Stomach (tissue), 8 donors: ENCODE measurements at regions not wholly inside any gene's neighbourhood (a gene's known extent, or its start where the extent isn't known, plus 50 kb on each side); places are given as distances from the start of the nearest gene placed in this dataset.
"Not testable (repeated sequence)": the region's sequence is repeated elsewhere in the genome, so short reads cannot be mapped to it uniquely, and the experiment has no call there.

ENCODE experiments used
- DNase-seq, 2 donors: peaks; one replicate each; pipeline versions ENCODE4 v3.0.0 to v3.0.0-alpha.2; 2013 to 2019
- H3K27ac ChIP-seq, 5 donors: fragments of 200-600 bp in 4 of 5; sonication (generic) in 4 of 5; one replicate each; pipeline ENCODE4 v1.5.1; 2013 to 2019; ENCODE audit warnings: mild to moderate bottlenecking in 1 of 5, moderate library complexity in 1 of 5
- H3K27me3 ChIP-seq, 3 donors: fragments of 200-600 bp; sonication (generic); one replicate each; pipeline ENCODE4 v1.5.1; 2017 to 2019; ENCODE audit warnings: mixed run types in 1 of 3
- H3K36me3 ChIP-seq, 4 donors: fragments of 200-600 bp; sonication (generic); 1 replicate in 3 of 4; 2 replicates in 1 of 4; pipeline ENCODE4 v1.5.1; 2016 to 2019
- H3K4me1 ChIP-seq, 4 donors: fragments of 200-600 bp; sonication (generic); one replicate each; pipeline ENCODE4 v1.5.1; 2016 to 2019
- H3K4me3 ChIP-seq, 4 donors: fragments of 200-600 bp; sonication (generic) in 3 of 4; one replicate each; pipeline ENCODE4 v1.5.1; 2016 to 2019; ENCODE audit warnings: mild to moderate bottlenecking in 1 of 4
- H3K9me3 ChIP-seq, 4 donors: fragments of 200-600 bp; sonication (generic); one replicate each; pipeline ENCODE4 v1.5.1; 2016 to 2019
- EP300 ChIP-seq: sonication (generic); formaldehyde crosslinking; IDR thresholded peaks from one replicate; pipeline ENCODE4 v1.6.1; 2017; ENCODE audit warnings: antibody characterized with exemption
- POLR2A ChIP-seq, 4 donors: fragments of 450-650 bp; IDR thresholded peaks; one replicate each; pipeline ENCODE4 v1.6.1; 2016; ENCODE audit warnings: antibody characterized with exemption in 4 of 4, control low read depth in 2 of 4, mild to moderate bottlenecking in 1 of 4, moderate library complexity in 1 of 4
- POLR2AphosphoS5 ChIP-seq, 3 donors: sonication (generic); formaldehyde crosslinking; IDR thresholded peaks; one replicate each; pipeline ENCODE4 v1.6.1; 2016; ENCODE audit warnings: antibody characterized with exemption in 3 of 3
- WGBS, 5 donors: extraction: QIAGEN DNeasy Blood & Tissue Kit in 3 of 5; methylation state at CpG; one replicate each; pipeline versions ENCODE4 v1.1.5 to v1.1.7; 2013 to 2018; 5-methylcytosine and 5-hydroxymethylcytosine counted together
- intact Hi-C: fragments of 100-400 bp; cut with DNase I; formaldehyde crosslinking; loops from one replicate; pipeline ENCODE4 v1.15.1; 2023; ENCODE audit warnings: low total_unique reads
- TF ChIP-seq, protein P1 (sequence below), 7 experiments: fragments of 450-650 bp in 4 of 7; fragments of 200-600 bp in 3 of 7; sonication (generic) in 3 of 7; IDR thresholded peaks; one replicate each; pipeline ENCODE4 v1.5.1; 2016 to 2019; ENCODE audit warnings: antibody characterized with exemption in 7 of 7, control low read depth in 2 of 7, mild to moderate bottlenecking in 1 of 7
- donor health status: healthy with polysubstance abuse.
- donor health status: Bipolar disorder and iron deficiency.
- donor health status: healthy.

DNA sequence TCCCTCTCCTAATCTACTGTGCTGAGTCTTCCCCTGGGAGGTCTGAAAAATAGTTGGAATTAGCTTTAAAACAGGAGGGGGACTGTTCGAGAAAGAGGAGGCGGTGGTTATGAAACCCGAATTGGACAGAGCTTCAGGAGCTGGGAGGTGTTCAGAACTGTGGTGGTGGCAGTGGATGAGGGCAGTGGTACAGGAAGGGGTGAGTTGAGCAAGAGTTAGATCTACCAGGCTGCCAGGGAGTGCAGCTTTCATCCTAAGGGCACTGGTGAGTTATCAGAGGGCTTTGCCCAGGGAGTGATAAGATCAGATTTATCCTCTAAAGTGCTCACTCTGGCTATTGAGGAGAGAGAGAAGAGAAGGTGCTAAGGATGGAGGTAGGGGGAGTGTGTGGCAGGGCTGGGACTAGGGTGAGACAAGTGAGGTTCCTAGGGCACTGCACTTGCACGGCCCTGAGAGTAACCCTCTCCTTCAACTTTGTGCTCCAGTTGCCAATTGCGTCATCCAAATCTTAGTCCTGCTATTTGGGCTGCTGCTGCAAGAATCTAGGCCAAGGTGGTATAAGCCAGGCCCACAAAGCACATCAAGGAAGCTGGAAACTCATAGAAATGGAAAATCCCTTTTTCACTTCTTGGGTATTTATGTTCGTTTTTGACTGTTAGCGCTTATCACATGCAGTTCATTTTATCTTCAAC, 540.3 kb downstream of the XYLT1 start:
- Histone ChIP-seq H3K4me1 (no peaks in the 10 kb centered on the region), H3K9me3 (peaks cover 0 to 19% (median 4%) of the 10 kb centered on the region in 4 donors), H3K36me3 (no peaks in the 10 kb centered on the region), H3K27ac (no peak overlapping the region), H3K27me3 (peaks cover 0 to 4% (median 0%) of the 10 kb centered on the region in 3 donors), H3K4me3 (no peak overlapping the region)
- TF ChIP-seq, protein P1, sequence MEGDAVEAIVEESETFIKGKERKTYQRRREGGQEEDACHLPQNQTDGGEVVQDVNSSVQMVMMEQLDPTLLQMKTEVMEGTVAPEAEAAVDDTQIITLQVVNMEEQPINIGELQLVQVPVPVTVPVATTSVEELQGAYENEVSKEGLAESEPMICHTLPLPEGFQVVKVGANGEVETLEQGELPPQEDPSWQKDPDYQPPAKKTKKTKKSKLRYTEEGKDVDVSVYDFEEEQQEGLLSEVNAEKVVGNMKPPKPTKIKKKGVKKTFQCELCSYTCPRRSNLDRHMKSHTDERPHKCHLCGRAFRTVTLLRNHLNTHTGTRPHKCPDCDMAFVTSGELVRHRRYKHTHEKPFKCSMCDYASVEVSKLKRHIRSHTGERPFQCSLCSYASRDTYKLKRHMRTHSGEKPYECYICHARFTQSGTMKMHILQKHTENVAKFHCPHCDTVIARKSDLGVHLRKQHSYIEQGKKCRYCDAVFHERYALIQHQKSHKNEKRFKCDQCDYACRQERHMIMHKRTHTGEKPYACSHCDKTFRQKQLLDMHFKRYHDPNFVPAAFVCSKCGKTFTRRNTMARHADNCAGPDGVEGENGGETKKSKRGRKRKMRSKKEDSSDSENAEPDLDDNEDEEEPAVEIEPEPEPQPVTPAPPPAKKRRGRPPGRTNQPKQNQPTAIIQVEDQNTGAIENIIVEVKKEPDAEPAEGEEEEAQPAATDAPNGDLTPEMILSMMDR (IDR thresholded peaks at IDR 0.05) = no peak
- TF ChIP-seq POLR2AphosphoS5 (IDR thresholded peaks at IDR 0.05) = no peak
- no peak for TF ChIP-seq EP300
- TF ChIP-seq POLR2A (IDR thresholded peaks at IDR 0.05) = no peak
- intact Hi-C loops = no loop called here
- DNase-seq = no peak
- WGBS, 5 donors = 71 to 78% (median 75%) methylated on average over 7 of the region's 7 CpGs

DNA sequence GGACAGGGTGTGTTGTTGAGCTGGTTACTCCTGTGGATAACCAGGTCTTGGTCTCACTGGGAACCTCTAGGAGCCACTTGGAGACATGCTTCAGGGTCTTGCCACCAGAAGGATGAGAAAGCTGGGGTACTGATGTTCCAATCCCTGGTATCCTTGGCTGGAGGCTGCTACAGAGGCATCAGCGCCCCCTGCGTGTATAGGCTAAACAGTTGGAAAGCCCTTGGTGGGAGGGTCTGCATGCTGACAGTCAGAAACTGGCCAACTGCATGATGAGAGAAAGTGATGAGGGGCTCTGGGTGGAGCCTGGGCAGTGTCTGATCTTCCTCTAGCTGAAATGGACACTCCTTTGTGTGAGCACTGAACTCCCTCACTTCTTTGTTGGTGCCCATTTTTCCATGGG, 536.9 kb downstream of the XYLT1 start:
- intact Hi-C loops = no loop called here
- no peak for TF ChIP-seq POLR2AphosphoS5 (IDR thresholded peaks at IDR 0.05)
- TF ChIP-seq POLR2A (IDR thresholded peaks at IDR 0.05) = no peak
- TF ChIP-seq, protein P1 (IDR thresholded peaks at IDR 0.05) = no peak
- Histone ChIP-seq H3K27ac (no peak overlapping the region), H3K4me3 (no peak overlapping the region), H3K9me3 (peaks cover 0 to 8% (median 2%) of the 10 kb centered on the region in 4 donors), H3K27me3 (peaks cover 0 to 10% (median 0%) of the 10 kb centered on the region in 3 donors), H3K36me3 (no peaks in the 10 kb centered on the region), H3K4me1 (no peaks in the 10 kb centered on the region)
- DNase-seq = no peak
- WGBS, 5 donors = 40 to 82% (median 72%) methylated on average over 2 of the region's 2 CpGs

DNA sequence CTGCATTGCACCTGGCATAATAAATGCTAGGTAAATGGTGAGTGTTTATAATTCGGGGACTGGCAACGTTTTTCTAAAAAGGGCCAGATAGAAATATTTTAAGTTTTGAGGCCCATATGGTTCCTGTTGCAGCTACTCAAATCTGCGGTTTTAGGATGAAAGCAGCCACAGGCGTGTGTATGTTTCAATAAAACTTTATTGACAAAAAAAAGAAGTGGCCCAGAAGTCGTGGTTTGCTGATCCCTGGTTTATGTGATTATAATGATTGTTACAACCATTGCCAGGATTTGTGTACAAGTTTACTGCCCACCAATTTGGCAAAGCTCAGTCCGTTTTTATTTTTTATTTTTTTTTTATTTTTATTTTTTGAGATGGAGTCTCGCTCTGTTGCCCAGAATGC, 536.1 kb downstream of the XYLT1 start:
- 88 to 91% (median 90%) methylated on average over 7 of the region's 7 CpGs for WGBS, 5 donors

DNA sequence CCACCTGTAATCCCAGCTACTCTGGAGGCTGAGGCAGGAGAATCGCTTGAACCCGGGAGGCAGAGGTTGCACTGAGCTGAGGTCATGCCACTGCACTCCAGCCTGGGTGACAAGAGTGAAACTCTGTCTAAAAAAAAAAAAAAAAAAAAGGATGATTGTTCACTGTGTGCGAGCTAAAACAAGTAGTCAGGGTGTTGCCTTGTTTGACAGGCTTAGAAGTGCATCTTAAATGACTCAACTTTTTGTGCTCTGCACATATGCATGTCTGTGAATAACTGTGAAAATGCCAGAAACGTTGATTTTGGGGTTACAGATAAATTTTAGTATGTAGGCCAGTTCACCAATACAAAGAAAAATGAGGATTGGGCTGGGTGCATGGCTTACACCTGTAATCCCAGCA, 534.9 kb downstream of the XYLT1 start:
- H3K4me1 ChIP-seq, H3K36me3 ChIP-seq, H3K27ac ChIP-seq, DNase-seq, H3K4me3 ChIP-seq, intact Hi-C loops, H3K9me3 ChIP-seq: not testable (repeated sequence)
- 81 to 89% (median 83%) methylated on average over 4 of the region's 4 CpGs for WGBS, 5 donors
- peaks cover 0 to 22% (median 0%) of the 10 kb centered on the region in 3 donors for H3K27me3 ChIP-seq

More for the DNA sequence above, 536.1 kb downstream of the XYLT1 start:
- no peak for DNase-seq
- no peak overlapping the region for H3K27ac ChIP-seq
- intact Hi-C loops = no loop called here
- no peaks in the 10 kb centered on the region for H3K36me3 ChIP-seq
- TF ChIP-seq POLR2A (IDR thresholded peaks at IDR 0.05) = no peak
- TF ChIP-seq EP300 = no peak
- TF ChIP-seq, protein P1 (IDR thresholded peaks at IDR 0.05) = no peak
- no peak for TF ChIP-seq POLR2AphosphoS5 (IDR thresholded peaks at IDR 0.05)
- peaks cover 0 to 8% (median 2%) of the 10 kb centered on the region in 4 donors for H3K9me3 ChIP-seq
- H3K27me3 ChIP-seq = peaks cover 0 to 18% (median 0%) of the 10 kb centered on the region in 3 donors
- no peaks in the 10 kb centered on the region for H3K4me1 ChIP-seq
- no peak overlapping the region for H3K4me3 ChIP-seq

DNA sequence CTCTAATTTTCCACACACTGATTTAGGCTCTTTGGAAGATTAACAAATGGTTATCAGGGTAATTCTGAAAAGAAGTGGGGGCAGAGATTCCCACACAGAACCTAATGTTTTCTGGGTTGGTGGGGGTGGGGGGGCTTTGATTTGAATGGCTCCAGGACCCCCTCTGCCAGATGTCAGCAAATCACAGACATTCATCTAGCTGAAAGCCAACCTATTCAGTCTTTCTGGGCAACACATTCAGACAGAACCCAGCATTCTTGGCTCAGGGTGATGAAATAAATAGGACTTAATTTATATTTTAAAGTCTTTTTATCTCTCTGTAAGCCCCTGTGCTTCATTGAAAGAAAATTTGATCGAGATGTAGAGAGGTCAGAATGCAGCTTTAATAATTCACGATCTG, 533.2 kb downstream of the XYLT1 start:
- 24 to 44% (median 26%) methylated on average over 2 of the region's 2 CpGs for WGBS, 5 donors
- Histone ChIP-seq H3K4me3 (no peak overlapping the region), H3K27ac (no peak overlapping the region), H3K36me3 (no peaks in the 10 kb centered on the region), H3K27me3 (peaks cover 0 to 24% (median 0%) of the 10 kb centered on the region in 3 donors), H3K4me1 (no peaks in the 10 kb centered on the region), H3K9me3 (peaks cover 0 to 8% (median 2%) of the 10 kb centered on the region in 4 donors)
- TF ChIP-seq POLR2AphosphoS5 (IDR thresholded peaks at IDR 0.05) (no peak), EP300 (no peak), POLR2A (IDR thresholded peaks at IDR 0.05) (no peak)
- TF ChIP-seq, protein P1 (IDR thresholded peaks at IDR 0.05) = no peak
- intact Hi-C loops = no loop called here
- no peak for DNase-seq
